ENCODE measurements at regions not wholly inside any gene's neighbourhood (a gene's known extent, or its start where the extent isn't known, plus 50 kb on each side); places are given as distances from the start of the nearest gene placed in this dataset.

DNA sequence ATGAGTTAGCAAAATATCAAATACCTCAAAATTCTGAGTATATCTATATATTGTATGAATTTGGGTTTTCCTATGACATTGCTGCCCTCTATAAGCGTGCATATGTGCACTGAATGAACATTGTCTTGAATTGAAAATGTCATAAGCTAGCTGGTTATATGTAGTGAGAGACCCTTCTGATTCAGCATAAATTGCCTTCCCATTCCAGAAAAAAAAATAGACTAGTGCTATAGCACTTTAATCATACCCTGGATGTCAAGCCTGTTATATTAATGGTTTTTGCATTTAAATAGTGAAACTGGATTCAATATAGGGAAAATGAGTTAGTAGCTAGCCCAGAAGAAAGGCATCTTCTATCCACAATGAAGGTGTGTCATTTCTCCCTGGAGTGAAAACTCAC, 265.1 kb downstream of the TUSC7 start:
- no peaks in the 10 kb centered on the region for H3K27me3 ChIP-seq (replicated peaks; ENCODE audit: control insufficient read depth, insufficient read depth, low read length)
- ChIA-PET CTCF (no interaction called here), POLR2A (no interaction called here)
- H3K4me1 ChIP-seq = no peaks in the 10 kb centered on the region
- H3K4me3 ChIP-seq (ENCODE audit: low read depth, low read length) = no peak overlapping the region
- DNase-seq = no peak
- H3K36me3 ChIP-seq (ENCODE audit: control insufficient read depth, insufficient read depth, low read length) = no peaks in the 10 kb centered on the region
- H3K4me3 Mint-ChIP-seq (ENCODE audit: unreplicated experiment) = no peak overlapping the region
- H3K9me3 Mint-ChIP-seq (ENCODE audit: unreplicated experiment) = no peaks in the 10 kb centered on the region
- intact Hi-C loops (cut with micrococcal nuclease; ENCODE audit: unreplicated experiment) = no loop called here
- H3K27ac Mint-ChIP-seq (ENCODE audit: unreplicated experiment) = no peak overlapping the region
- no peaks in the 10 kb centered on the region for H3K4me1 Mint-ChIP-seq (ENCODE audit: low read depth, unreplicated experiment)
- no peak for TF ChIP-seq CTCF (IDR thresholded peaks at IDR 0.05; ENCODE audit: insufficient read depth in 1 of 2, low read depth in 1 of 2, low read length in 1 of 2, severe bottlenecking in 1 of 2, unreplicated experiment in 1 of 2)
- no peaks in the 10 kb centered on the region for H3K36me3 Mint-ChIP-seq (ENCODE audit: insufficient read depth, unreplicated experiment)
- H3K9me3 ChIP-seq = no peaks in the 10 kb centered on the region; the same call in 1 of the 2 replicates
- no TSS peak for BruUV-seq (replicated peaks)
- H3K27me3 Mint-ChIP-seq (ENCODE audit: insufficient read depth, unreplicated experiment) = peaks cover 9% of the 10 kb centered on the region

GRCh38 chr3:116977441-116977840, 267.9 kb downstream of the TUSC7 start:
- Histone ChIP-seq H3K36me3 (ENCODE audit: control insufficient read depth, insufficient read depth, low read length) (no peaks in the 10 kb centered on the region), H3K27me3 (replicated peaks; ENCODE audit: control insufficient read depth, insufficient read depth, low read length) (no peaks in the 10 kb centered on the region), H3K4me1 (no peaks in the 10 kb centered on the region), H3K4me3 (ENCODE audit: low read depth, low read length) (no peak overlapping the region), H3K9me3 (no peaks in the 10 kb centered on the region; the same call in 1 of the 2 replicates)
- Mint-ChIP-seq H3K9me3 (ENCODE audit: unreplicated experiment) (no peaks in the 10 kb centered on the region), H3K4me1 (ENCODE audit: low read depth, unreplicated experiment) (no peaks in the 10 kb centered on the region), H3K27ac (ENCODE audit: unreplicated experiment) (no peak overlapping the region), H3K4me3 (ENCODE audit: unreplicated experiment) (no peak overlapping the region), H3K27me3 (ENCODE audit: insufficient read depth, unreplicated experiment) (peaks cover 14% of the 10 kb centered on the region), H3K36me3 (ENCODE audit: insufficient read depth, unreplicated experiment) (no peaks in the 10 kb centered on the region)
- ChIA-PET CTCF (no interaction called here), POLR2A (no interaction called here)
- intact Hi-C loops (cut with micrococcal nuclease; ENCODE audit: unreplicated experiment) = no loop called here
- DNase-seq = no peak
- BruUV-seq (replicated peaks) = no TSS peak
- TF ChIP-seq CTCF (IDR thresholded peaks at IDR 0.05; ENCODE audit: insufficient read depth in 1 of 2, low read depth in 1 of 2, low read length in 1 of 2, severe bottlenecking in 1 of 2, unreplicated experiment in 1 of 2) = no peak

DNA sequence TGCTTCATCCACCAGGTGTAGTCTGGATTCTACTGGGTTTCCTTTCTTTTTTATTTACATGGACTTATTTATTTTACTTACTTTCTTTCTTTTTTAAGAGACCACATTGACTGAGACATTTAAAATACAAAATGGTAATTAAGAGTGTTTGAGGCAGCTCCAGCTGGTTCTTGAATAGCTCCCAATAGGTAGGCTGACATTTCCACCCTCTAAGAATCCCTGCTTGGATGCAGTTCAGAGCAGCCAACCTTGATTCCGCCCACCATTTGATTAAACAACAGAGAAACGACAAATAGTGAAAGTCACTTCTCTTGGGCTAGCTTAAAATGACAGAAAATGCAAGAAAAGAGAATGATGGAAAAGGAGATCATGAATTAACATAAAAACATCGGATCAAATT, 270.5 kb downstream of the TUSC7 start:
- Histone ChIP-seq H3K9me3 (no peaks in the 10 kb centered on the region; the same call in 1 of the 2 replicates), H3K27me3 (replicated peaks; ENCODE audit: control insufficient read depth, insufficient read depth, low read length) (no peaks in the 10 kb centered on the region), H3K4me1 (no peaks in the 10 kb centered on the region), H3K36me3 (ENCODE audit: control insufficient read depth, insufficient read depth, low read length) (no peaks in the 10 kb centered on the region), H3K4me3 (ENCODE audit: low read depth, low read length) (no peak overlapping the region)
- TF ChIP-seq CTCF (IDR thresholded peaks at IDR 0.05; ENCODE audit: insufficient read depth in 1 of 2, low read depth in 1 of 2, low read length in 1 of 2, severe bottlenecking in 1 of 2, unreplicated experiment in 1 of 2) = no peak
- Mint-ChIP-seq H3K27ac (ENCODE audit: unreplicated experiment) (no peak overlapping the region), H3K36me3 (ENCODE audit: insufficient read depth, unreplicated experiment) (no peaks in the 10 kb centered on the region), H3K4me1 (ENCODE audit: low read depth, unreplicated experiment) (no peaks in the 10 kb centered on the region), H3K27me3 (ENCODE audit: insufficient read depth, unreplicated experiment) (peaks cover 14% of the 10 kb centered on the region), H3K4me3 (ENCODE audit: unreplicated experiment) (no peak overlapping the region), H3K9me3 (ENCODE audit: unreplicated experiment) (no peaks in the 10 kb centered on the region)
- BruUV-seq (replicated peaks) = no TSS peak
- intact Hi-C loops (cut with micrococcal nuclease; ENCODE audit: unreplicated experiment) = no loop called here
- CTCF ChIA-PET = no interaction called here
- DNase-seq = no peak
- POLR2A ChIA-PET = no interaction called here
